Lung (tissue), 11 donors: ENCODE measurements at regions not wholly inside any gene's neighbourhood (a gene's known extent, or its start where the extent isn't known, plus 50 kb on each side); places are given as distances from the start of the nearest gene placed in this dataset.

Experiments used
- ATAC-seq: fragments of 200-7000 bp; cut with Tn5 transposase; one replicate; pipeline ENCODE4 v1.9.1; 2020; ENCODE audit warnings: moderate number of reproducible peaks; ENCODE audit not compliant: insufficient read depth, low FRiP score
- DNase-seq, 3 donors: peaks; one replicate each; pipeline ENCODE4 v3.0.0-alpha.2; 2013 to 2017
- H3K27ac ChIP-seq, 2 donors: one replicate each; pipeline ENCODE4 v1.5.1; 2013; ENCODE audit warnings: mild to moderate bottlenecking in 2 of 2, moderate library complexity in 2 of 2, control low read depth in 1 of 2, inconsistent platforms in 1 of 2, low read depth in 1 of 2, low read length in 1 of 2
- H3K27me3 ChIP-seq, 3 donors: one replicate each; pipeline ENCODE4 v1.5.1; 2013; ENCODE audit warnings: low read length in 2 of 3; ENCODE audit not compliant: control insufficient read depth in 3 of 3, insufficient read depth in 3 of 3
- H3K36me3 ChIP-seq, 4 donors: one replicate each; pipeline ENCODE4 v1.5.1; 2013; ENCODE audit warnings: low read length in 4 of 4, mild to moderate bottlenecking in 1 of 4, moderate library complexity in 1 of 4; ENCODE audit not compliant: control insufficient read depth in 4 of 4, insufficient read depth in 4 of 4
- H3K4me1 ChIP-seq, 5 donors: one replicate each; pipeline ENCODE4 v1.5.1; 2013; ENCODE audit warnings: low read length in 5 of 5, mild to moderate bottlenecking in 2 of 5, moderate library complexity in 1 of 5; ENCODE audit not compliant: control insufficient read depth in 5 of 5, insufficient read depth in 5 of 5
- H3K4me3 ChIP-seq: one replicate; pipeline ENCODE4 v1.5.1; 2013; ENCODE audit warnings: mild to moderate bottlenecking, control low read depth, moderate library complexity
- H3K9ac ChIP-seq, 2 donors: one replicate each; pipeline ENCODE4 v1.5.1; 2013; ENCODE audit warnings: low read length in 2 of 2, control low read depth in 1 of 2; ENCODE audit not compliant: insufficient read depth in 1 of 2
- H3K9me3 ChIP-seq, 4 donors: one replicate each; pipeline ENCODE4 v1.5.1; 2013; ENCODE audit warnings: low read length in 3 of 4, mild to moderate bottlenecking in 1 of 4, moderate library complexity in 1 of 4; ENCODE audit not compliant: control insufficient read depth in 4 of 4, insufficient read depth in 3 of 4
- WGBS, 2 donors: extraction: QIAGEN DNeasy Blood & Tissue Kit; methylation state at CpG; one replicate each; pipeline ENCODE4 v1.1.7; 2013; 5-methylcytosine and 5-hydroxymethylcytosine counted together
- TF ChIP-seq, protein P1 (sequence below): IDR thresholded peaks from 2 replicates; pipeline ENCODE4 v1.5.1; 2012; ENCODE audit warnings: mild to moderate bottlenecking; ENCODE audit errors: control extremely low read depth, extremely low read depth
- donor health status: control.
- donor health status: control.
- donor health status: Bipolar disorder and iron deficiency.
- donor health status: healthy.
- donor health status: DM: yes; HTN: yes; CAD: no.

GRCh38 chr4:111880116-111880515, 265.1 kb upstream of the FAM241A start:
- TF ChIP-seq, protein P1, sequence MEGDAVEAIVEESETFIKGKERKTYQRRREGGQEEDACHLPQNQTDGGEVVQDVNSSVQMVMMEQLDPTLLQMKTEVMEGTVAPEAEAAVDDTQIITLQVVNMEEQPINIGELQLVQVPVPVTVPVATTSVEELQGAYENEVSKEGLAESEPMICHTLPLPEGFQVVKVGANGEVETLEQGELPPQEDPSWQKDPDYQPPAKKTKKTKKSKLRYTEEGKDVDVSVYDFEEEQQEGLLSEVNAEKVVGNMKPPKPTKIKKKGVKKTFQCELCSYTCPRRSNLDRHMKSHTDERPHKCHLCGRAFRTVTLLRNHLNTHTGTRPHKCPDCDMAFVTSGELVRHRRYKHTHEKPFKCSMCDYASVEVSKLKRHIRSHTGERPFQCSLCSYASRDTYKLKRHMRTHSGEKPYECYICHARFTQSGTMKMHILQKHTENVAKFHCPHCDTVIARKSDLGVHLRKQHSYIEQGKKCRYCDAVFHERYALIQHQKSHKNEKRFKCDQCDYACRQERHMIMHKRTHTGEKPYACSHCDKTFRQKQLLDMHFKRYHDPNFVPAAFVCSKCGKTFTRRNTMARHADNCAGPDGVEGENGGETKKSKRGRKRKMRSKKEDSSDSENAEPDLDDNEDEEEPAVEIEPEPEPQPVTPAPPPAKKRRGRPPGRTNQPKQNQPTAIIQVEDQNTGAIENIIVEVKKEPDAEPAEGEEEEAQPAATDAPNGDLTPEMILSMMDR = no peak
- Histone ChIP-seq H3K27ac (no peak overlapping the region), H3K9ac (no peak overlapping the region), H3K4me1 (no peaks in the 10 kb centered on the region), H3K36me3 (no peaks in the 10 kb centered on the region), H3K4me3 (no peak overlapping the region), H3K27me3 (no peaks in the 10 kb centered on the region), H3K9me3 (no peaks in the 10 kb centered on the region)
- 47 to 70% methylated on average over 4 of the region's 4 CpGs for WGBS, 2 donors
- no peak for ATAC-seq
- DNase-seq = peak in 1 of 3 donors; percentile 9

GRCh38 chr4:111883557-111883999, 261.7 kb upstream of the FAM241A start:
- DNase-seq = no peak
- Histone ChIP-seq H3K4me1 (no peaks in the 10 kb centered on the region), H3K4me3 (no peak overlapping the region), H3K9me3 (no peaks in the 10 kb centered on the region), H3K27ac (no peak overlapping the region), H3K9ac (no peak overlapping the region), H3K27me3 (no peaks in the 10 kb centered on the region), H3K36me3 (no peaks in the 10 kb centered on the region)
- ATAC-seq = no peak
- TF ChIP-seq, protein P1 = no peak
- WGBS, 2 donors = 50 to 68% methylated on average over 1 of the region's 1 CpG

DNA sequence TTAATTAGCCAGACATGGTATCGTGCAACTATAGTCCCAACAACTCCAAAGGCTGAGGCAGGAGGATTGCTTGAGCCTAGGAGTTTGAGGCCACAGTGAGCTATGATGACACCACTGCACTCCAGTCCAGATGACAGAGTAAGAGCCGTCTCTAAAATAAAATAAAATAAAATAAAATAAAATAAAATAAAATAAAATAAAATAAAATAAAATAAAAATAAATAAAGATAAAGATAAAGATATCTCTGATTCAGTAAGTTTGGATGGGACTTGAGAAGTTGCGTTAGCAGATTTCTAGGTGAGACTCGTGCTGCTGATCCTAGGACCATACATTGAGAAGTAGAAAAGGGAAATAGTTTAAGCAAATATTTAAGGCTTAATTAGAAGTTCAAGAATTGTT, 254.8 kb upstream of the FAM241A start:
- no peak overlapping the region for H3K27ac ChIP-seq
- no peak overlapping the region for H3K4me3 ChIP-seq
- TF ChIP-seq, protein P1 = no peak
- H3K9me3 ChIP-seq = no peaks in the 10 kb centered on the region
- H3K27me3 ChIP-seq = no peaks in the 10 kb centered on the region
- H3K4me1 ChIP-seq = no peaks in the 10 kb centered on the region
- ATAC-seq (no peak), DNase-seq (no peak)
- H3K9ac ChIP-seq = no peak overlapping the region
- no peaks in the 10 kb centered on the region for H3K36me3 ChIP-seq
- WGBS, 2 donors = 88 to 98% methylated on average over 4 of the region's 4 CpGs

GRCh38 chr4:111905511-111905910, 239.7 kb upstream of the FAM241A start:
- WGBS, 2 donors = 84 to 86% methylated on average over 4 of the region's 4 CpGs
- ATAC-seq (no peak), DNase-seq (no peak)
- H3K4me3 ChIP-seq = no peak overlapping the region
- no peak overlapping the region for H3K9ac ChIP-seq
- H3K36me3 ChIP-seq = no peaks in the 10 kb centered on the region
- TF ChIP-seq, protein P1 = no peak
- H3K27me3 ChIP-seq = no peaks in the 10 kb centered on the region
- no peaks in the 10 kb centered on the region for H3K4me1 ChIP-seq
- no peak overlapping the region for H3K27ac ChIP-seq
- H3K9me3 ChIP-seq = no peaks in the 10 kb centered on the region
